ENCODE measurements at regions not wholly inside any gene's neighbourhood (a gene's known extent, or its start where the extent isn't known, plus 50 kb on each side); places are given as distances from the start of the nearest gene placed in this dataset.

- Histone ChIP-seq H3K4me1 (ENCODE audit: insufficient read depth, low read length) (no peaks in the 10 kb centered on the region), H3K9me3 (ENCODE audit: control insufficient read depth, low read depth, low read length) (no peaks in the 10 kb centered on the region), H4K20me1 (ENCODE audit: control insufficient read depth, insufficient read depth, insufficient read length) (no peaks in the 10 kb centered on the region), H3K18ac (ENCODE audit: insufficient read length, low read depth, low read length) (no peak overlapping the region), H3K23ac (ENCODE audit: insufficient read length, low read depth, low read length) (no peak overlapping the region), H3K4ac (ENCODE audit: low read depth, low read length) (no peak overlapping the region), H3K4me2 (ENCODE audit: insufficient read depth, insufficient read length, low read length) (no peak overlapping the region), H3K79me2 (ENCODE audit: insufficient read depth, low read length) (no peaks in the 10 kb centered on the region), H4K5ac (ENCODE audit: insufficient read length, low read depth, low read length) (no peak overlapping the region), H3K23me2 (ENCODE audit: insufficient read length, low read depth, low read length, poor library complexity, severe bottlenecking) (no peaks in the 10 kb centered on the region), H3T11ph (ENCODE audit: low read length) (no peak overlapping the region), H3K27me3 (ENCODE audit: insufficient read depth, low read length) (no peaks in the 10 kb centered on the region), H2BK5ac (ENCODE audit: insufficient read length, low read length) (no peak overlapping the region), H2BK120ac (ENCODE audit: low read depth, low read length, poor library complexity, severe bottlenecking) (no peak overlapping the region), H3K14ac (ENCODE audit: insufficient read depth, low read length) (no peak overlapping the region), H3K27ac (ENCODE audit: insufficient read length, low read depth, low read length) (no peak overlapping the region), H4K91ac (ENCODE audit: insufficient read length, low read depth, low read length) (no peak overlapping the region), H2AFZ (ENCODE audit: low read length) (no peak overlapping the region), H2BK12ac (ENCODE audit: insufficient read length, low read depth, low read length) (no peak overlapping the region), H2BK20ac (ENCODE audit: low read depth, low read length, poor library complexity, severe bottlenecking) (no peak overlapping the region), H4K8ac (replicated peaks; ENCODE audit: insufficient read length, low read depth, low read length) (no peak overlapping the region), H3K56ac (ENCODE audit: insufficient read length, low read depth, low read length) (no peak overlapping the region), H2AK5ac (ENCODE audit: insufficient read length, low read length) (no peak overlapping the region), H2BK15ac (ENCODE audit: low read depth, low read length) (no peak overlapping the region), H3K79me1 (ENCODE audit: insufficient read depth, low read depth, low read length, poor library complexity, severe bottlenecking) (no peaks in the 10 kb centered on the region), H3K9ac (ENCODE audit: extremely low read depth, insufficient read length, low read length) (no peak overlapping the region)
- Mint-ChIP-seq H3K4me1 (peaks cover 8 to 9% of the 10 kb centered on the region in 2 experiments; a peak in 2 of 4 replicates), H3K9me3 (peaks cover 0 to 10% of the 10 kb centered on the region in 2 experiments; a peak in 3 of 5 replicates), H3K36me3 (ENCODE audit: insufficient read depth in 1 of 3, low read depth in 3 of 3) (peaks cover 0 to 3% (median 0%) of the 10 kb centered on the region in 3 experiments; a peak in 1 of 7 replicates), H3K27me3 (ENCODE audit: low read depth) (no peaks in the 10 kb centered on the region), H3K27ac (peak overlapping the region in 1 of 3 experiments; percentile 89; a peak in 1 of 7 replicates), H3K4me3 (no peak overlapping the region)
- no CpG with 5 or more reads among the region's 17 CpGs for WGBS (ENCODE audit: extremely low coverage, insufficient read length, low lambda C conversion rate)
- no peak for DNase-seq
- TF ChIP-seq CTCF (conservative IDR thresholded peaks at IDR 0.05) = no peak
Observed at GRCh38 chr6:164227952-164228522, 813.5 kb downstream of the QKI start.

Measured in H9 (cell line).